HG03354 (cell line): ENCODE measurements at regions not wholly inside any gene's neighbourhood (a gene's known extent, or its start where the extent isn't known, plus 50 kb on each side); places are given as distances from the start of the nearest gene placed in this dataset.
"Not testable (repeated sequence)": the region's sequence is repeated elsewhere in the genome, so short reads cannot be mapped to it uniquely, and the experiment has no call there.

Experiments
- ATAC-seq: cut with Tn5 transposase; IDR thresholded peaks from one replicate; pipeline ENCODE4 v1.9.1; 2021; ENCODE audit warnings: mild to moderate bottlenecking; ENCODE audit not compliant: unreplicated experiment, poor library complexity, severe bottlenecking

GRCh38 chr7:149574428-149574827, 76.8 kb upstream of the ZNF746 start:
- not testable (repeated sequence) for ATAC-seq

- no peak for ATAC-seq
Measured at GRCh38 chr7:149573519-149573918, 75.9 kb upstream of the ZNF746 start.

- ATAC-seq = not testable (repeated sequence)
Measured at GRCh38 chr7:149572920-149573319, 75.3 kb upstream of the ZNF746 start.

GRCh38 chr7:149570784-149571183, 73.2 kb upstream of the ZNF746 start:
- no peak for ATAC-seq

GRCh38 chr7:149569726-149570422, 72.3 kb upstream of the ZNF746 start:
- no peak for ATAC-seq

- no peak for ATAC-seq
Measured at GRCh38 chr7:149569025-149569725, 71.6 kb upstream of the ZNF746 start.

- no peak for ATAC-seq
Measured at GRCh38 chr7:149568218-149568617, 70.6 kb upstream of the ZNF746 start.

- ATAC-seq = no peak
Measured at GRCh38 chr7:149566103-149566502, 68.5 kb upstream of the ZNF746 start.

- no peak for ATAC-seq
Measured at GRCh38 chr7:149565096-149565382, 67.4 kb upstream of the ZNF746 start.

GRCh38 chr7:149564340-149565095, 66.9 kb upstream of the ZNF746 start:
- ATAC-seq = no peak

GRCh38 chr7:149562602-149563001, 65.0 kb upstream of the ZNF746 start:
- ATAC-seq = no peak

- ATAC-seq = no peak
Measured at GRCh38 chr7:149561072-149561471, 63.5 kb upstream of the ZNF746 start.

GRCh38 chr7:149559711-149560110, 62.1 kb upstream of the ZNF746 start:
- ATAC-seq = no peak

GRCh38 chr7:149558149-149558861, 60.7 kb upstream of the ZNF746 start:
- ATAC-seq = no peak

GRCh38 chr7:149556525-149556924, 58.9 kb upstream of the ZNF746 start:
- ATAC-seq = not testable (repeated sequence)

GRCh38 chr7:149554821-149555220, 57.2 kb upstream of the ZNF746 start:
- not testable (repeated sequence) for ATAC-seq

GRCh38 chr7:149553991-149554390, 56.4 kb upstream of the ZNF746 start:
- not testable (repeated sequence) for ATAC-seq

GRCh38 chr7:149552799-149553198, 55.2 kb upstream of the ZNF746 start:
- no peak for ATAC-seq
